Midbrain (tissue), 1 donor: ENCODE measurements at regions not wholly inside any gene's neighbourhood (a gene's known extent, or its start where the extent isn't known, plus 50 kb on each side); places are given as distances from the start of the nearest gene placed in this dataset.
"Not testable (repeated sequence)": the region's sequence is repeated elsewhere in the genome, so short reads cannot be mapped to it uniquely, and the experiment has no call there.

Source experiments
- DNase-seq: peaks from one replicate; lab custom pipeline; 2025; lab: John Stamatoyannopoulos, UW

DNA sequence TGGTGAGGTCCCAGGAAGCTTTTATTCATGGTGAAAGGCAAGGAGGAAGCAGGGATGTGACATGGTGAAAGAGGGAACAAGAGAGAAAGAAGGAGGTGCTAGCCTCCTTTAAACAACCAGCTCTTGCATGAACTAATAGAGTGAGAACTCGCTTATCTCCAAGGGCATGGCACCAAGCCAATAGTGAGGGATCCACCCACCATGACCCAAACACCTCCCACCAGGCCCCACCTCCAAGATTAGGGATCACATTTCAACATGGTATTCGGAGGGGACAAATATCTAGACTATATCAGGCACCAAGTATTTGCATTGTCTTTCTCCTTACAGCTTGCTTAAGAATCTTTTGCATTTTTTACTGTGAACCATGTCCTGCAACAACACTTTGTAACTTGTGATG is 91.9 kb upstream of the DHRS4 start:
- DNase-seq, result no peak

DNA sequence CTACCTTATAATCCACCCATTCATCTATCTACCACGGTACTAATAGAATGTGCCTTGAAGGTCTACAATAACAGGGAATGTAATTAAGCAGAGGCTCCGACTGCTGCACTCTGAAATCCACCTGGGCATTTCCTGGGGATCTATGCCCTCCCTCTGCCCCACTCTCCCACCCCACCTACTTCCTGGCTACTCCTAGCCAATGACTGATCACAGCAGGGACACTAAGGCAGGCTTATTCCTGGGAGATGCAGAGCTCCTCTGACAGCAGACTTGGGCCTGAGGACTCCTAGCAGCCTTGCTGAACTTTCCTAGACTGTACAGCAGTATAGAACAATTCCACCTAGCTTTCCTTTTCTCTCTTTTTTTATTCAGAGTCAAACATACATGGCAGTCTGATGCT is 91.1 kb upstream of the DHRS4 start:
- no peak for DNase-seq

DNA sequence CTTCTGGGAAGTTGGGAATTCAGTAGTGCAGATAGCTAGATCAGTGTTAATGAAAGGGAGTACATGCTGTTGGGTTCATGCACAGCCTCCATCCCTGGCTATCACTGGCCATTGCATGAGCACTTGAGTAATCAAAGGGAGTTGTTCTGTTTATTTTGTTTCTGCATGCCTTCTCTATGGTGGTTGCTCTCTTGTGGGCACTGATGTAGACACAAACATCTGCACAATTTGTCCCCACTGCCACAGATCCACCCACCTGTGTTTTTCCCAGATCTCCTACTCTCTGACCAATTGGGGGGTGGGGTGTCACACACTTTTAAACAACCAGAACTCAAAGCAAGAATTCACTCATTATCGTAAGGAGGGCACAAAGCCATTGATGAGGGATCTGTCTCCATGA is 89.7 kb upstream of the DHRS4 start:
- DNase-seq, result no peak

DNA sequence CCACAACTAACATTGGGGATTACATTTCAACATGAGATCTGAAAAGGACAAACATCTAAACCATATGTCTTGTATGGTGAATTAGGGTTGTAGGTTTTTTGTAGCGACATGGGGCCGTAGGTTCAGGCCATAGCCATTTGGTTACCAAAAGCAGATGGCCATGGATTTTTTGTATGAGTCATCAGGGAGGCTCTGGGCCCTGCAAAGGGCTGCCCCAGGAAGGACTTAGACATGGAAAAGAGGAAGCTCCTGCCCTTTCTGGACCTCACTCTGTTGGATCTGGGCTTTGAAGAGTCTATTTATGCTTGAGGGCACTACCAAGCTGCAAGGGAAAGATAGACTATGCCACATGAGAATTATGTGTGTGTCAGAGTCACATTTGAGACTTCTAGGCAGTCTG is 89.3 kb upstream of the DHRS4 start:
- DNase-seq, result no peak

DNA sequence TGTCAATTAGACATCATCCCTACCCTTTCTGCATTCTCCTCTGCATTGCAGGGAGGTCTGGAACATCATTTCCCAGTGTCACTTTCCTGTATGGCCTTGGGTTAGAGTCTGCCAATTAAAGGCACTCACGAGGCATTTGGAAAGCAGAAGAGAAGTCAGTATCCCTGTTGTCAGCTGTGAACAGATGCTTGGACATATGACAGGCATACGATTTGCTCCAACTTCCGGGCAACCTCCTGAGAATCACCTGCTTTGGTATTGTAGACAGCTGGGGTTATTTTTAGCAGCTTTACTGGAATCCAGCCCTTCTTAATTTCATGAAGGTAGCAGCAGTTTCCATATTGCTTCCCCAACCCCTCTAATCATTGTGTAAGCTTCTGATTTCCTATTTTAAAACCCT is 88.7 kb upstream of the DHRS4 start:
- no peak for DNase-seq

DNA sequence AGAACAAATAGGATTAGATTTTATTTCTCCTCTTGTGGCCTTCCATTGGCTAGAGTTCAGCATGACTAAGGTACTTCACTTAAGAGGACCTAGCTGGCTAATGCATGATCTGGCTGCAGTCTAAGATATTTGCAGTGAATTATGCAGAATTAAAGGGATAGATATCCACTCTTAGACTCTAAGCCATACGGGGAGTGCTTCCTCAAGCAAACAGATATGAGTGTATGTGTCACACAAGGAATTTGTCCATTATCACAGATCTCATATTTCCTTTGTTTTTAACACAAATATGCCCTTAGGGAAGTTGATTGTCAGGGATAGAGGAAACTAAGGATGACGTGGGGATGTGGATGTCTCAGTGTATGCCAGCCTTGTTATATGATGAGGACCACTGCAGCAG is 88.1 kb upstream of the DHRS4 start:
- DNase-seq, result no peak

- DNase-seq, result no peak
These were observed 87.3 kb upstream of the DHRS4 start for GRCh38 chr14:23866269-23866668.

DNA sequence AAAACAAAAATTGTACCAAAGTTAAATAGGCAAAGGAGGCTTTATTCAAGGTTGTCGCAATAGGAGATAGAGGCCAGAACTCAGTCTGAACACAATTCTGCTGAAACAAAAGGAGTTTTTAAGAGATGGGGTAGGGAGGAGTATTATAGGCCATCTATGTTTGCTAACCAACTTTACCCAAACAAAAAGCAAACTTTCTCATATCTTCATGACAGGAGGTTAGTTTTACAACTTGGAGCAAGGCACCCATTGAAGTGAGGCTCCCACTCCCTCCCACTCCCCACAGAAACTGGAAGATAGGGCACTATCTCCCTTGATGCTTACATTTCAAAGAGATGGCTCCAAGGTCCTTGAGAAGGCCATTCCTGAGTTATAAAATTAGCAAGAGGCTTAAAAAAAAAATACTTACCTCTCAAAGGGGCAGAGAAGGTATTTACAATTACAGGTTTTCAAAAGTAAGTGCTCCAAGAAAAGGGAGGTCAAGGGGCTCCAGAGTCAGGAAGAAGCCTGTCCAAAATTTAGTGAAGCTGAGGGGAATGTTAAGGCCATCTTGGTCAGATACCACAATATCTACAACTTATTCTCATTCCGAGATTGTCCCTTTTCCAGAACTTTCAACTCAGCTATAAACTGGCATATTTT is 84.4 kb upstream of the DHRS4 start:
- DNase-seq, result no peak

DNA sequence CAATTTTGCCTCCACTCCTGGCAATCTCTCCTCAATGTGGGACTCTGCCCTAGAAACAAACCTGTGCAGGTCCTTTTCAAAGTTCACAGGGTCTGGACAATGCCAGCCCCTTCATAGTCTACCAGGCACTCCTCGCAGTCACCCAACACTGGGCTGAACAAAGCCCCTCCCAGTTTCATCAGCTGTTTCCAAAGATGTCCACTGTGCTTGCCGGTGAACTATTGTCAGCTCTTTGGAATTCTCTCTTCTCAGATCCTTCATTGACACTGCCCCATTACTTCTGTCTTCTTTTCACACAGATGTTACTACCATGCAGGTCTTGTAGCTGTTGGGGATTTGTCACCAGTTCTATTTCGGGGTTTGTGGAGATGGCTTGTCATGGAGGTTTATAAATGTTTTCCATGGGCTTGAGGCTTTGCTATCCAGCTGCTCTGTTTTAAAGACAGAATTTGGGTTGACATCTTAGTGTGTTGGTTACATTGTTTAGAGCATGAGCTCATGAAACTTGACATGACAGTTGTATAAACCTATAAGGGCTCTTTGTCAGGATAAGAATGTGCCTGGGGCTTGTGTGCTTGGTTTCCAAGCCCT is 77.3 kb upstream of the DHRS4 start:
- no peak for DNase-seq

DNA sequence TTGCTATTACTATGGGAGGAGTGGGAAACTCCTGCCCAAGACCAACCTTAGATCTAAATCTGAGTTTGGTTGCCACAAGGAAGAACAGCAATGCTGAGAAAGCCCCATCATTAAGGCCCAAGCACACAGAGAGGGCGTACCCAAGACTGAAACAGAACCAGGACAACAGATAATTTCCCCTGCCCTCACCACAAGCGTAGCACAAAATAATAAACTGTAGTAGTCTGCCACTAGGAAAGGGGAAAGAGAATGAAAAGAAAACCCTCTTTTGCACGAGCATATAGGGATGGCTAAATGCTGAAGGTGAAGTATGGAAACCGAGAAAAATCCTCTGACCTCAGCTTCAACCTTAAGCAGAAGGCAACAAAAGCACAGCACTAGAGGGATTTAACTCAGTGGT is 76.5 kb upstream of the DHRS4 start:
- no peak for DNase-seq

- no peak for DNase-seq
These were observed 75.9 kb upstream of the DHRS4 start for GRCh38 chr14:23877538-23878180.

DNA sequence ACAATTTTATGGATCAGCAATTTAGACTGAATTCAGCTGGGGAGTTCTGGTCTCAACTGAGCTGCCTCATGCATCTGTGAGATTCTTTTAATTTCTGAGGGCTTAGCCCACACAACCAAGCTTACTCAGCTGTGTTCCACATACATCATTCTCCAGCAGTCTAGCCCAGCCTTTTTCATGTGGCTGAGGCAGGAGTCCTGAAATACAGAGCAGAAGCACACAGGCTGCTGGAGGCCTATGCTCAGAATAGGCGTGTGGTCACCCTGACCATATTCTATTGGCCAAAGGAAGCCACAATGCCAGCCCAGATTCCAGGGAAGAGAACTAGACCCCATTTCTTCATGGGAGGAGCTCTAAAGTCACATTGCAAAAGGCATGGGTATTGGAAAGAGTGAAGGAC is 72.3 kb upstream of the DHRS4 start:
- DNase-seq, result no peak

- DNase-seq, result no peak
These were observed 69.7 kb upstream of the DHRS4 start for GRCh38 chr14:23883684-23884540.

GRCh38 chr14:23884541-23884904 is 69.0 kb upstream of the DHRS4 start:
- no peak for DNase-seq

- DNase-seq, result no peak
These were observed 66.0 kb upstream of the DHRS4 start for GRCh38 chr14:23887536-23887935.

DNA sequence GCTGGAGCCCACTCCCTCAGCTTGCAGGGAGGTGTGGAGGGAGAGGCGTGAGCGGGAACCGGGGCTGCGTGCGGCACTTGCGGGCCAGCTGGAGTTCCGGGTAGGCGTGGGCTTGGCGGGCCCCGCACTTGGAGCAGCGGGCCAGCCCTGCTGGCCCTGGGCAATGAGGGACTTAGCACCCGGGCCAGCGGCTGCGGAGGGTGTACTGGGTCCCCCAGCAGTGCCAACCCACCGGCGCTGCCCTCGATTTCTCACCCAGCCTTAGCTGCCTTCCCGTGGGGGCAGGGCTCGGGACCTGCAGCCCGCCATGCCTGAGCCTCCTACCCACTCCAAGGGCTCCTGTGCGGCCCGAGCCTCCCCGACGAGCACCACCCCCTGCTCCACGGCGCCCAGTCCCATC is 61.9 kb upstream of the DHRS4 start:
- DNase-seq, result not testable (repeated sequence)

DNA sequence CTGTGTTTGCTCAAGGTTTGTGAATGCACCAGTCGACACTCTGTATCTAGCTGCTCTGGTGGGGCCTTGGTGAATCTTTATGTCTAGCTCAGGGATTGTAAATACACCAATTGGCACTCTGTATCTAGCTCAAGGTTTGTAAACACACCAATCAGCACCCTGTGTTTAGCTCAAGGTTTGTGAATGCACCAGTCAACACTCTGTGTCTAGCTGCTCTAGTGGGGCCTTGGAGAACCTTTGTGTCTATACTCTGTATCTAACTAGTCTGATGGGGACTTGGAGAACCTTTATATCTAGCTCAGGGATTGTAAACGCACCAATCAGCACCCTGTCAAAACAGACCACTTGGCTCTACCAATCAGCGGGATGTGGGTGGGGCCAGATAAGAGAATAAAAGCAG is 61.3 kb upstream of the DHRS4 start:
- not testable (repeated sequence) for DNase-seq

GRCh38 chr14:23894362-23895052 is 59.1 kb upstream of the DHRS4 start:
- no peak for DNase-seq

GRCh38 chr14:23895053-23895419 is 58.5 kb upstream of the DHRS4 start:
- no peak for DNase-seq

GRCh38 chr14:23895480-23895879 is 58.1 kb upstream of the DHRS4 start:
- DNase-seq, result no peak

DNA sequence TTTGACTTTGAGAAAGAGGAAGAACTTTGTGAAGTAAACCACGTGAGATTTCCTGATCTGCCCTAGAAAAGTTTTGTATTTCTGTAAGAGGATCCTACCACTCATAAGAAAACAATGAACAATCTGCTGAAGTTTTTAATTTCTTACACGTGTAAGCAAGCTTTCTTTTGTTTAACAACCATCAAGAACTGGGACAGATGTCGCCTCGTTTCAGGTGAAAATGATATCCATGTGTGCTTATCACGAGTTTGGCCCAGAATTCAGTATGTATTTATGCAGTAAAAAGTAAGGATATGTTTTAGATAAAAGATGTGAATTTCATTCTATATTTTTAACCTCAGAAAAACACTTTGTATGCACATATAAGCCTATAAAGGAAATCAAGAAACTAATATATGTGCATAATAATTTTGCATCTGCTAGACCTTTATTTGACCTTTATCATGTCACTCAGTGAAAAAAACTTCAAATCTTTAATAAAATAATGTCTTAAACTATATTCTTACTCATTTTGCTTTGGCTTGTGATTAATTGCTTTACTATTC is 56.9 kb upstream of the DHRS4 start:
- no peak for DNase-seq

DNA sequence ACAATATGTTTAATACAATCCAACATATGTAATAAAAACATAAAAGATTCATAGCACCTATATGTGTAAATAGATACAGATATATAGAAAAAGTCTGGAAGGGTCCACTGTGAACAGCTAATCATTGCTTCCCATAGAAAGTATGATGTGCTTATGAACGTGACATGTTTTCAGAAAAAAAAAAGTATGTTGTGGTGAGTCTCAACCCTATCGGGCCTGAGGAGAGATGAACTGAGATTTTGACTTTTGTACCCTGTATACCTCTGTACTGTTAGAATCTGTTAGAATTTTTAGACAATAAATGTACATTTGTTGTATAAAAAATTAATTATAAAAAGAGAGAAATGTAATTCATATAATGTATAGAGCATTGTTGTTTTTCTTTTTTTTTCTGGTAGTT is 56.3 kb upstream of the DHRS4 start:
- not testable (repeated sequence) for DNase-seq
